ENCODE measurements at regions not wholly inside any gene's neighbourhood (a gene's known extent, or its start where the extent isn't known, plus 50 kb on each side); places are given as distances from the start of the nearest gene placed in this dataset.

GRCh38 chr12:123096182-123096581 lies 54.7 kb downstream of the PITPNM2 start (continued):
- TF ChIP-seq NRF1 (IDR thresholded peaks at IDR 0.05; ENCODE audit: low read depth, low read length) (no peak), HDAC6 (IDR thresholded peaks at IDR 0.05; ENCODE audit: low read depth, low read length) (no peak), SIX5 (IDR thresholded peaks at IDR 0.05; ENCODE audit: low read depth, low read length) (no peak), SIRT6 (IDR thresholded peaks at IDR 0.05; ENCODE audit: low read length) (no peak), TAF1 (IDR thresholded peaks at IDR 0.05; ENCODE audit: low read depth, low read length) (no peak), MAFK (IDR thresholded peaks at IDR 0.05; ENCODE audit: low read depth, low read length) (no peak)
